ENCODE measurements at regions not wholly inside any gene's neighbourhood (a gene's known extent, or its start where the extent isn't known, plus 50 kb on each side); places are given as distances from the start of the nearest gene placed in this dataset.

DNA sequence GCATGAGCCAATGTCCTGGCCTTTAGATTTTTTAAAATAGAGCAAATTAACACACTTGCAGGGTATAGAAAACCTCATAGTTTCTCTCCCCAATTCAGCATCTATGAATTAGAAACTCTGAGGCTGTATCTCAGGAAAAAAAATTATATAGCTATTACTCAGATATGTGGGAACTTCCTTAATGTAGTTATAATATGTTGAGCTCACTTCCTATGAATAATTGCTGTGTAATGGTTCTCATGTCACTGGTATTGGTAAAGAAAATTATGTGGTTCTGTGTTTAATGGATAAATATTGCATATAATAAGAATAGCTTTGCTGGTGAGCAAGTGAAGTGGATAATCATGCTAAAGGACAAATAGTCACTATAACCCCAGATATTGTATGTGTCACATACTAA, 2019.8 kb downstream of the NCAM2 start:
- DNase-seq, result no peak
- H3K36me3 Mint-ChIP-seq, result no peaks in the 10 kb centered on the region
- H3K4me3 ChIP-seq (ENCODE audit: low read depth, low read length), result no peak overlapping the region
- no peak overlapping the region for H3K27ac ChIP-seq (ENCODE audit: insufficient read depth, low read length, poor library complexity, severe bottlenecking)
- H3K4me1 Mint-ChIP-seq, result no peaks in the 10 kb centered on the region
- H3K4me1 ChIP-seq (ENCODE audit: control insufficient read depth, insufficient read depth, low read length, poor library complexity, severe bottlenecking), result no peaks in the 10 kb centered on the region
- no peak for ATAC-seq (ENCODE audit: low read depth in 2 of 2)
- peaks cover 5 to 27% (median 19%) of the 10 kb centered on the region in 7 donors for H3K9me3 Mint-ChIP-seq
- H3K9me3 ChIP-seq (ENCODE audit: control insufficient read depth in 2 of 2, low read length in 2 of 2), result peaks cover 5 to 9% of the 10 kb centered on the region in 2 experiments
- no peaks in the 10 kb centered on the region for H3K27me3 Mint-ChIP-seq
- no peak overlapping the region for H3K27ac Mint-ChIP-seq
- no peaks in the 10 kb centered on the region for H3K27me3 ChIP-seq (ENCODE audit: control insufficient read depth, insufficient read depth, low read length)
- H3K4me3 Mint-ChIP-seq, result no peak overlapping the region
- H3K36me3 ChIP-seq (ENCODE audit: control insufficient read depth, insufficient read depth, low read length), result no peaks in the 10 kb centered on the region

DNA sequence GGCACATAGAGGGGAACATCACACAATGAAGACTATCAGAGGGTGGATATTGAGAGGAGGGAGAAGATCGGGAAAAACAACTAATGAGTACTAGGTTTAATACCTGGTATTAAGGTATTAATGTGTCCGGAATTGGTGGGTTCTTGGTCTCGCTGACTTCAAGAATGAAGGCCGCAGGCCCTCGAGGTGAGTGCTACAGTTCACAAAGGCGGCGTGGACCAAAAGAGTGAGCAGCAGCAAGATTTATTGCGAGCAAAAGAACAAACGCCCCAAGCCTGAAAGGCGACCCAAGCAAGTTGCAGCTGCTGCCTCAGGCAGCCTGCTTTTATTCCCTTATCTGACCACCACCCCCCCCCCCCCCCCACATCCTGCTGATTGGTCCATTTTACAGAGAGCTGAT, 2022.8 kb downstream of the NCAM2 start:
- H3K27me3 ChIP-seq (ENCODE audit: control insufficient read depth, insufficient read depth, low read length), result no peaks in the 10 kb centered on the region
- Mint-ChIP-seq H3K4me1 (no peaks in the 10 kb centered on the region), H3K9me3 (peaks cover 5 to 25% (median 10%) of the 10 kb centered on the region in 7 donors), H3K36me3 (no peaks in the 10 kb centered on the region), H3K27me3 (no peaks in the 10 kb centered on the region), H3K4me3 (no peak overlapping the region), H3K27ac (no peak overlapping the region)
- no peak overlapping the region for H3K27ac ChIP-seq (ENCODE audit: insufficient read depth, low read length, poor library complexity, severe bottlenecking)
- H3K4me1 ChIP-seq (ENCODE audit: control insufficient read depth, insufficient read depth, low read length, poor library complexity, severe bottlenecking), result no peaks in the 10 kb centered on the region
- H3K4me3 ChIP-seq (ENCODE audit: low read depth, low read length), result no peak overlapping the region
- no peak for ATAC-seq (ENCODE audit: low read depth in 2 of 2)
- no peaks in the 10 kb centered on the region for H3K36me3 ChIP-seq (ENCODE audit: control insufficient read depth, insufficient read depth, low read length)
- DNase-seq, result no peak
- H3K9me3 ChIP-seq (ENCODE audit: control insufficient read depth in 2 of 2, low read length in 2 of 2), result peaks cover 6 to 8% of the 10 kb centered on the region in 2 experiments

DNA sequence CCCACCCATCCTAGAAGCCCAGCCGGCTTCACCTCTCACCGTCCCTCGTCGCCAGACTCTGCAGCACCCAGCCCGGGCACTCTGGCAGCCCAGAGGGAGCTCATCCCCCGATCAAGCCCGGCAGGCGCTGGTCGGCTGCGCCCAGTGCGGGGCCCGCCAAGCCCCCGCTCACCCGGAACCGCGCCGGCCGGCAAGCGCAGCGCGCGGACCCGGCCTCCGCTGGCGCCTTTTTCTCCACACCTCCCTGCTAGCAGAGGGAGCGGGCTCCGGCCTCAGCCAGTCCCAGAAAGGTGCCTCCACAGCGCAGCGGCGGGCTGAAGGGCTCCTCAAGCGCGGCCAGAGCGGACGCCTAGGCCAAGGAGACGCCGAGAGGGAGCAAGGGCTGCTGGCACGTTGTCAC, 2023.3 kb downstream of the NCAM2 start:
- no peak for ATAC-seq (ENCODE audit: low read depth in 2 of 2)

DNA sequence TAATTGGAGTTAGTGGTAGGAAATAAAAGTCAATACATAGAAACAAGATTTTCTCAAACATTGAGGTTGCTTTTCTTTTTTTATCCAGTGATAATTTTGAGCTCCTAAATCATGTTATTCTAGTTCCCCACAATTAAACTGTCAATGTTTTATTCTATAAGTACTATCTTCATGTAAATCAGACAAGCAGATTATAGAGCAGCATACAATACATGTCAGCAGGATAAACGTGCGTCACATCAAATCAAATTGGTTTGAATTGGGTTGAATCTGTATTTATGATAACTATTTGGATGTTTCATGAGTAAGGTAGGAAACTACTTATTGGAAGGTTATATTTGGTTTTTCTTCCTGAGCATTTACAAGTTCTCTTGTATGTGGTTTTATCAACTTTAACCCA, 2028.7 kb downstream of the NCAM2 start:
- Mint-ChIP-seq H3K4me3 (no peak overlapping the region), H3K36me3 (no peaks in the 10 kb centered on the region), H3K9me3 (peaks cover 5 to 30% (median 10%) of the 10 kb centered on the region in 7 donors), H3K27ac (no peak overlapping the region), H3K27me3 (no peaks in the 10 kb centered on the region), H3K4me1 (no peaks in the 10 kb centered on the region)
- Histone ChIP-seq H3K36me3 (ENCODE audit: control insufficient read depth, insufficient read depth, low read length) (no peaks in the 10 kb centered on the region), H3K4me3 (ENCODE audit: low read depth, low read length) (no peak overlapping the region), H3K27ac (ENCODE audit: insufficient read depth, low read length, poor library complexity, severe bottlenecking) (no peak overlapping the region), H3K9me3 (ENCODE audit: control insufficient read depth in 2 of 2, low read length in 2 of 2) (peaks cover 3 to 4% of the 10 kb centered on the region in 2 experiments), H3K4me1 (ENCODE audit: control insufficient read depth, insufficient read depth, low read length, poor library complexity, severe bottlenecking) (no peaks in the 10 kb centered on the region), H3K27me3 (ENCODE audit: control insufficient read depth, insufficient read depth, low read length) (no peaks in the 10 kb centered on the region)
- ATAC-seq (ENCODE audit: low read depth in 2 of 2), result no peak
- no peak for DNase-seq

More for the DNA sequence above, 2023.3 kb downstream of the NCAM2 start:
- DNase-seq, result no peak
- Mint-ChIP-seq H3K4me3 (no peak overlapping the region), H3K27ac (no peak overlapping the region), H3K4me1 (no peaks in the 10 kb centered on the region), H3K9me3 (peaks cover 5 to 25% (median 10%) of the 10 kb centered on the region in 7 donors), H3K36me3 (no peaks in the 10 kb centered on the region), H3K27me3 (no peaks in the 10 kb centered on the region)
- H3K4me3 ChIP-seq (ENCODE audit: low read depth, low read length), result no peak overlapping the region
- no peaks in the 10 kb centered on the region for H3K36me3 ChIP-seq (ENCODE audit: control insufficient read depth, insufficient read depth, low read length)
- no peak overlapping the region for H3K27ac ChIP-seq (ENCODE audit: insufficient read depth, low read length, poor library complexity, severe bottlenecking)
- no peaks in the 10 kb centered on the region for H3K4me1 ChIP-seq (ENCODE audit: control insufficient read depth, insufficient read depth, low read length, poor library complexity, severe bottlenecking)
- H3K27me3 ChIP-seq (ENCODE audit: control insufficient read depth, insufficient read depth, low read length), result no peaks in the 10 kb centered on the region
- H3K9me3 ChIP-seq (ENCODE audit: control insufficient read depth in 2 of 2, low read length in 2 of 2), result peaks cover 4 to 8% of the 10 kb centered on the region in 2 experiments

DNA sequence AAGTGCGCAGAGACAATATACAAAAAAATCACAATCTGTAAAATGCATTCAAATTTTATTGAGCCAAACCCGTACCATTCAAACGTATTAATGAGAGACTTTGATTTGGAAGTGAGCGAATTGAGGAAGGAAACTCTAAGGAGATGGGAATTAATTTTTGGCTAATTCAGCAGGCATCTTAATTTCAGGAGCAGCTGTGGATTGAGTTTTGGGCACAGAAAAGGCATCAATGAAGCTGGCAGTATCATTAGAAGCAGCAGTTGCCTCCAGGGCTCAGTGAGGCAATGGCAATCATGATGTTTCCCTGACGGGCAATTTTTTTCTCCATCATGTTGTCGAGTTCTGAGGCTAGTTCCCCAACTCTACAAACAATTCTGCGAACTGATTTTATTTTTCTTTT, 2041.6 kb downstream of the NCAM2 start:
- ATAC-seq (ENCODE audit: low read depth in 2 of 2) (no peak), DNase-seq (no peak)
- H3K9me3 Mint-ChIP-seq, result peaks cover 0 to 7% (median 2%) of the 10 kb centered on the region in 7 donors

DNA sequence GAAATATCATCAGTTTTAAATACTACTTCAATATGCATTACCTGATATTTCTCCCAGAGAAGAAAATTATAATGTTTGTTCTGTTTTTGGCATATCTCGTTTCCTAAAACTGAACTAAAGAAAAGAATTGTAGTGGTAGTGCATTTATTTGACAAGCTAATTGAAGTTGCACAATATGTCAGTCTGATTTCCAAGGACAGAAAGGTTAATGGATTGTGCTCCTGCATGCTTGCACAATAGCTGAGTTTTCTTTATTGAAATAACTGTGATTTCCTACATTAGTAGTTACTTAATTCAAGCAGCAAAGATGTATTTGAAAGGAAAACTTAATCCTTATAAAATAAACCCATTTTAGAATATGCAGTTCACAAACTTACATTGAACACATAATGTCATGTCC, 2047.7 kb downstream of the NCAM2 start:
- ATAC-seq (ENCODE audit: low read depth in 2 of 2) (no peak), DNase-seq (no peak)
- Histone ChIP-seq H3K4me1 (ENCODE audit: control insufficient read depth, insufficient read depth, low read length, poor library complexity, severe bottlenecking) (no peaks in the 10 kb centered on the region), H3K9me3 (ENCODE audit: control insufficient read depth in 2 of 2, low read length in 2 of 2) (peaks cover under 1 to 2% of the 10 kb centered on the region in 2 experiments), H3K27me3 (ENCODE audit: control insufficient read depth, insufficient read depth, low read length) (no peaks in the 10 kb centered on the region), H3K36me3 (ENCODE audit: control insufficient read depth, insufficient read depth, low read length) (no peaks in the 10 kb centered on the region), H3K27ac (ENCODE audit: insufficient read depth, low read length, poor library complexity, severe bottlenecking) (no peak overlapping the region), H3K4me3 (ENCODE audit: low read depth, low read length) (no peak overlapping the region)
- H3K4me1 Mint-ChIP-seq, result no peaks in the 10 kb centered on the region
- H3K27ac Mint-ChIP-seq, result no peak overlapping the region
- H3K9me3 Mint-ChIP-seq, result peaks cover 0 to 10% (median 4%) of the 10 kb centered on the region in 7 donors
- no peaks in the 10 kb centered on the region for H3K36me3 Mint-ChIP-seq
- no peaks in the 10 kb centered on the region for H3K27me3 Mint-ChIP-seq
- H3K4me3 Mint-ChIP-seq, result no peak overlapping the region

More for the DNA sequence above, 2041.6 kb downstream of the NCAM2 start:
- H3K4me3 ChIP-seq (ENCODE audit: low read depth, low read length), result no peak overlapping the region
- peaks cover 2 to 5% of the 10 kb centered on the region in 2 experiments for H3K9me3 ChIP-seq (ENCODE audit: control insufficient read depth in 2 of 2, low read length in 2 of 2)
- no peak overlapping the region for H3K27ac ChIP-seq (ENCODE audit: insufficient read depth, low read length, poor library complexity, severe bottlenecking)
- no peaks in the 10 kb centered on the region for H3K4me1 ChIP-seq (ENCODE audit: control insufficient read depth, insufficient read depth, low read length, poor library complexity, severe bottlenecking)
- no peaks in the 10 kb centered on the region for H3K27me3 ChIP-seq (ENCODE audit: control insufficient read depth, insufficient read depth, low read length)
- Mint-ChIP-seq H3K4me1 (no peaks in the 10 kb centered on the region), H3K4me3 (no peak overlapping the region), H3K36me3 (no peaks in the 10 kb centered on the region), H3K27ac (no peak overlapping the region), H3K27me3 (no peaks in the 10 kb centered on the region)
- no peaks in the 10 kb centered on the region for H3K36me3 ChIP-seq (ENCODE audit: control insufficient read depth, insufficient read depth, low read length)

DNA sequence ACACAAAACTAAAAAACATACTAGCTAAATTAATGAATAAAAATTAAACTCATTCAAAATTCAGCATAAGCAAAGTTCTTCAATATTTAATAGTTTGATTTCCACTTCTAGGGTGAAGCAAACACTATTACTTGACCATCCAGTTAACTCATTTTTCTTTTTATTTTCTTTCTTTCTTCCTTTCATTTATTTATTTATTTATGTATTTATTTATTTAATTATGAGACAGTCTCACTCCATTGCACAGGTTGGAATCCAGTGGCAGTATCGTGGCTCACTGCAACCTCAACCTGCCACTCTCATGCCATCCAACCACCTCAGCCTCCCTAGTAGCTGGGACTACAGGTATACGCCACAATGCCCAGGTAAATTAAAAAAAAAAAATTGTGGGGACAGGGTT, 2069.5 kb downstream of the NCAM2 start:
- Mint-ChIP-seq H3K27ac (no peak overlapping the region), H3K4me3 (no peak overlapping the region), H3K36me3 (no peaks in the 10 kb centered on the region), H3K9me3 (peaks cover under 1 to 18% (median 5%) of the 10 kb centered on the region in 7 donors), H3K27me3 (no peaks in the 10 kb centered on the region), H3K4me1 (no peaks in the 10 kb centered on the region)
- no peak overlapping the region for H3K4me3 ChIP-seq (ENCODE audit: low read depth, low read length)
- no peak overlapping the region for H3K27ac ChIP-seq (ENCODE audit: insufficient read depth, low read length, poor library complexity, severe bottlenecking)
- H3K9me3 ChIP-seq (ENCODE audit: control insufficient read depth in 2 of 2, low read length in 2 of 2), result peaks cover 0 to 21% of the 10 kb centered on the region in 2 experiments
- H3K36me3 ChIP-seq (ENCODE audit: control insufficient read depth, insufficient read depth, low read length), result no peaks in the 10 kb centered on the region
- H3K27me3 ChIP-seq (ENCODE audit: control insufficient read depth, insufficient read depth, low read length), result no peaks in the 10 kb centered on the region
- no peak for ATAC-seq (ENCODE audit: low read depth in 2 of 2)
- no peaks in the 10 kb centered on the region for H3K4me1 ChIP-seq (ENCODE audit: control insufficient read depth, insufficient read depth, low read length, poor library complexity, severe bottlenecking)
- DNase-seq, result no peak

DNA sequence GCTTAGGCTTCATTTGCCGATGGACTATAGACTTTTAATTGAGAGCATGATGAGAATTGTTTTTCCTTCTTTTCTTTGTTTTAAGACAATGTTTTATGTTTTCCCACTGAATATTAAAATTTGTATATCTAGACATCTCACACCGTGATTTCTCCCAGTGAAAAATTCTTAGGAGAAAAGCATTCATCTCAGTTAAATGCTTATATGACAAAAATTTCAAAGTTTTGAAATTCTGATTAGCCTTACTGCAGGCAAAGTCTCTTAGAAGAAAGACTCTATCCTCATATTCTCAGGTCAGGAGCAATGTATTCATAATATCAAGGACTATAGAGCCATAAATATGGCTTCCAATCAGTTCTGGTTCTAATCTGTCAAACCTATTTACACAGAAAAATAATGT, 2085.0 kb downstream of the NCAM2 start:
- no peak overlapping the region for H3K4me3 ChIP-seq (ENCODE audit: low read depth, low read length)
- no peak overlapping the region for H3K27ac ChIP-seq (ENCODE audit: insufficient read depth, low read length, poor library complexity, severe bottlenecking)
- no peak for ATAC-seq (ENCODE audit: low read depth in 2 of 2)
- Mint-ChIP-seq H3K4me3 (no peak overlapping the region), H3K36me3 (no peaks in the 10 kb centered on the region), H3K4me1 (no peaks in the 10 kb centered on the region), H3K27ac (no peak overlapping the region), H3K9me3 (peaks cover 1 to 28% (median 6%) of the 10 kb centered on the region in 7 donors), H3K27me3 (no peaks in the 10 kb centered on the region)
- peaks cover 0 to 1% of the 10 kb centered on the region in 2 experiments for H3K9me3 ChIP-seq (ENCODE audit: control insufficient read depth in 2 of 2, low read length in 2 of 2)
- DNase-seq, result no peak
- H3K36me3 ChIP-seq (ENCODE audit: control insufficient read depth, insufficient read depth, low read length), result no peaks in the 10 kb centered on the region
- no peaks in the 10 kb centered on the region for H3K27me3 ChIP-seq (ENCODE audit: control insufficient read depth, insufficient read depth, low read length)
- H3K4me1 ChIP-seq (ENCODE audit: control insufficient read depth, insufficient read depth, low read length, poor library complexity, severe bottlenecking), result no peaks in the 10 kb centered on the region
